Caco-2 (cell line): ENCODE measurements at regions not wholly inside any gene's neighbourhood (a gene's known extent, or its start where the extent isn't known, plus 50 kb on each side); places are given as distances from the start of the nearest gene placed in this dataset.

Experiments used
- BruUV-seq: library from RNA; stranded (reverse); fragments of 400-500 nt; replicated peaks from 2 replicates; lab custom pipeline; 2021; lab: Mats Ljungman, UMichigan
- CTCF ChIA-PET: fragments of 300-600 bp; sonication (Branson Sonifier 250); formaldehyde crosslinking; loops from one replicate; lab custom pipeline; 2022; ENCODE audit warnings: antibody characterized with exemption; lab: Charles Lee
- POLR2A ChIA-PET: fragments of 300-600 bp; sonication (Branson Sonifier 250); formaldehyde crosslinking; loops from one replicate; lab custom pipeline; 2022; ENCODE audit warnings: antibody characterized with exemption; lab: Charles Lee
- DNase-seq, 2 experiments: peaks; one replicate each; pipeline versions ENCODE4 v3.0.0 to v3.0.0-alpha.2; 2020 to 2022
- H3K27me3 ChIP-seq: replicated peaks from 2 replicates; pipeline ENCODE4 v1.6.0; 2011; ENCODE audit warnings: low read length; ENCODE audit not compliant: control insufficient read depth, insufficient read depth
- H3K36me3 ChIP-seq: 2 replicates; pipeline ENCODE4 v1.5.1; 2011; ENCODE audit warnings: low read length; ENCODE audit not compliant: control insufficient read depth, insufficient read depth
- H3K4me1 ChIP-seq: fragments of 250-450 bp; sonication (Bioruptor Pico); 2 replicates; pipeline ENCODE4 v1.5.1; 2020; ENCODE audit warnings: mild to moderate bottlenecking
- H3K4me3 ChIP-seq: 2 replicates; pipeline ENCODE4 v1.5.1; 2011; ENCODE audit warnings: low read depth, mild to moderate bottlenecking, control low read depth, low read length
- H3K9me3 ChIP-seq: fragments of 250-450 bp; sonication (Bioruptor Pico); 2 replicates; pipeline ENCODE4 v1.5.1; 2020; ENCODE audit warnings: mild to moderate bottlenecking, moderate library complexity
- H3K27ac Mint-ChIP-seq: one replicate; pipeline ENCODE4 v1.8.0; 2022; ENCODE audit warnings: mixed read lengths; ENCODE audit not compliant: unreplicated experiment
- H3K27me3 Mint-ChIP-seq: one replicate; pipeline ENCODE4 v1.8.0; 2022; ENCODE audit warnings: mixed read lengths; ENCODE audit not compliant: insufficient read depth, unreplicated experiment
- H3K36me3 Mint-ChIP-seq: one replicate; pipeline ENCODE4 v1.8.0; 2022; ENCODE audit warnings: mild to moderate bottlenecking, mixed read lengths; ENCODE audit not compliant: insufficient read depth, unreplicated experiment
- H3K4me1 Mint-ChIP-seq: one replicate; pipeline ENCODE4 v1.8.0; 2022; ENCODE audit warnings: low read depth, mixed read lengths; ENCODE audit not compliant: unreplicated experiment
- H3K4me3 Mint-ChIP-seq: one replicate; pipeline ENCODE4 v1.8.0; 2022; ENCODE audit warnings: mild to moderate bottlenecking, moderate library complexity, mixed read lengths; ENCODE audit not compliant: unreplicated experiment
- H3K9me3 Mint-ChIP-seq: one replicate; pipeline ENCODE4 v1.8.0; 2022; ENCODE audit warnings: mixed read lengths; ENCODE audit not compliant: unreplicated experiment
- CTCF ChIP-seq, 2 experiments: fragments of 200-600 bp in 1 of 2; IDR thresholded peaks; 1 replicate in 1 of 2; 2 replicates in 1 of 2; pipeline versions ENCODE4 v1.5.1 to v1.8.0; 2011 to 2022; ENCODE audit warnings: antibody characterized with exemption in 1 of 2, control low read depth in 1 of 2, inconsistent platforms in 1 of 2, low read depth in 1 of 2, low read length in 1 of 2, mild to moderate bottlenecking in 1 of 2, moderate library complexity in 1 of 2; ENCODE audit not compliant: insufficient read depth in 1 of 2, severe bottlenecking in 1 of 2, unreplicated experiment in 1 of 2
- intact Hi-C: fragments of 100-400 bp; cut with micrococcal nuclease; formaldehyde crosslinking; loops from one replicate; pipeline ENCODE4 v1.10.0; 2022; ENCODE audit not compliant: unreplicated experiment

GRCh38 chr7:26525398-26526264 lies 234.0 kb downstream of the SNX10 start:
- Histone ChIP-seq H3K4me1 (no peaks in the 10 kb centered on the region), H3K36me3 (no peaks in the 10 kb centered on the region), H3K4me3 (no peak overlapping the region), H3K9me3 (0 out of 2 replicates have a peak, but pooled peaks cover 4% of the 10 kb centered on the region), H3K27me3 (no peaks in the 10 kb centered on the region; the same call in none of the 2 replicates)
- no TSS peak for BruUV-seq
- CTCF ChIA-PET: no interaction called here
- Mint-ChIP-seq H3K4me3 (no peak overlapping the region), H3K9me3 (no peaks in the 10 kb centered on the region), H3K27ac (no peak overlapping the region), H3K27me3 (peaks cover 19% of the 10 kb centered on the region), H3K4me1 (no peaks in the 10 kb centered on the region), H3K36me3 (no peaks in the 10 kb centered on the region)
- intact Hi-C loops: no loop called here
- no peak for DNase-seq
- TF ChIP-seq CTCF (IDR thresholded peaks at IDR 0.05; ENCODE audit: insufficient read depth in 1 of 2, low read depth in 1 of 2, low read length in 1 of 2, severe bottlenecking in 1 of 2, unreplicated experiment in 1 of 2): no peak
- POLR2A ChIA-PET: no interaction called here

- H3K36me3 ChIP-seq: no peaks in the 10 kb centered on the region
- Mint-ChIP-seq H3K27ac (no peak overlapping the region), H3K4me3 (no peak overlapping the region), H3K4me1 (no peaks in the 10 kb centered on the region), H3K9me3 (no peaks in the 10 kb centered on the region), H3K36me3 (no peaks in the 10 kb centered on the region), H3K27me3 (peaks cover 17% of the 10 kb centered on the region)
- 0 out of 2 replicates have a peak, but pooled peaks cover 4% of the 10 kb centered on the region for H3K9me3 ChIP-seq
- H3K27me3 ChIP-seq: peaks cover 1% of the 10 kb centered on the region
- no peak overlapping the region for H3K4me3 ChIP-seq
- no peak for DNase-seq
- no peak for TF ChIP-seq CTCF (IDR thresholded peaks at IDR 0.05; ENCODE audit: insufficient read depth in 1 of 2, low read depth in 1 of 2, low read length in 1 of 2, severe bottlenecking in 1 of 2, unreplicated experiment in 1 of 2)
- CTCF ChIA-PET: no interaction called here
- intact Hi-C loops: no loop called here
- POLR2A ChIA-PET: no interaction called here
- no TSS peak for BruUV-seq
- H3K4me1 ChIP-seq: no peaks in the 10 kb centered on the region
Observed at GRCh38 chr7:26526265-26526587, 234.6 kb downstream of the SNX10 start.

- no peak for TF ChIP-seq CTCF (IDR thresholded peaks at IDR 0.05; ENCODE audit: insufficient read depth in 1 of 2, low read depth in 1 of 2, low read length in 1 of 2, severe bottlenecking in 1 of 2, unreplicated experiment in 1 of 2)
- Mint-ChIP-seq H3K4me3 (no peak overlapping the region), H3K36me3 (no peaks in the 10 kb centered on the region), H3K9me3 (no peaks in the 10 kb centered on the region), H3K4me1 (no peaks in the 10 kb centered on the region), H3K27ac (no peak overlapping the region), H3K27me3 (peaks cover 33% of the 10 kb centered on the region)
- no peak overlapping the region for H3K4me3 ChIP-seq
- intact Hi-C loops: no loop called here
- H3K4me1 ChIP-seq: no peaks in the 10 kb centered on the region
- no TSS peak for BruUV-seq
- H3K9me3 ChIP-seq: no peaks in the 10 kb centered on the region
- H3K36me3 ChIP-seq: no peaks in the 10 kb centered on the region
- DNase-seq: no peak
- H3K27me3 ChIP-seq: peaks cover 3% of the 10 kb centered on the region
- POLR2A ChIA-PET: no interaction called here
- CTCF ChIA-PET: no interaction called here
Observed at GRCh38 chr7:26531926-26532325, 240.3 kb downstream of the SNX10 start.
